ENCODE measurements at regions not wholly inside any gene's neighbourhood (a gene's known extent, or its start where the extent isn't known, plus 50 kb on each side); places are given as distances from the start of the nearest gene placed in this dataset.
"Not testable (repeated sequence)": the region's sequence is repeated elsewhere in the genome, so short reads cannot be mapped to it uniquely, and the experiment has no call there.

- not testable (repeated sequence) for H3K9me3 ChIP-seq (ENCODE audit: control insufficient read depth in 2 of 2, insufficient read depth in 1 of 2, low read depth in 1 of 2, low read length in 1 of 2); H3K27ac ChIP-seq (ENCODE audit: low read depth in 2 of 2, low read length in 1 of 2); H3K4me3 ChIP-seq (ENCODE audit: low read depth in 1 of 2, low read length in 2 of 2); H3K27me3 ChIP-seq (ENCODE audit: control insufficient read depth in 1 of 2, insufficient read depth in 2 of 2, low read length in 2 of 2); H3K4me1 ChIP-seq (ENCODE audit: control insufficient read depth in 2 of 2, insufficient read depth in 2 of 2, low read length in 1 of 2); H3K36me3 ChIP-seq (ENCODE audit: control insufficient read depth in 2 of 2, insufficient read depth in 2 of 2, low read length in 1 of 2)
- WGBS, 2 donors = 77 to 82% methylated on average over 10 of the region's 10 CpGs
These were observed 188.9 kb upstream of the TP63 start for GRCh38 chr3:189442257-189442656.

- H3K4me3 ChIP-seq (ENCODE audit: low read depth in 1 of 2, low read length in 2 of 2) = no peak overlapping the region
- WGBS, 2 donors = 84 to 90% methylated on average over 3 of the region's 3 CpGs
- H3K36me3 ChIP-seq (ENCODE audit: control insufficient read depth in 2 of 2, insufficient read depth in 2 of 2, low read length in 1 of 2) = no peaks in the 10 kb centered on the region
- H3K27me3 ChIP-seq (ENCODE audit: control insufficient read depth in 1 of 2, insufficient read depth in 2 of 2, low read length in 2 of 2) = no peaks in the 10 kb centered on the region
- no peaks in the 10 kb centered on the region for H3K4me1 ChIP-seq (ENCODE audit: control insufficient read depth in 2 of 2, insufficient read depth in 2 of 2, low read length in 1 of 2)
- H3K9me3 ChIP-seq (ENCODE audit: control insufficient read depth in 2 of 2, insufficient read depth in 1 of 2, low read depth in 1 of 2, low read length in 1 of 2) = no peaks in the 10 kb centered on the region
- no peak overlapping the region for H3K27ac ChIP-seq (ENCODE audit: low read depth in 2 of 2, low read length in 1 of 2)
These were observed 184.1 kb upstream of the TP63 start for GRCh38 chr3:189446959-189447560.

- H3K4me1 ChIP-seq (ENCODE audit: control insufficient read depth in 2 of 2, insufficient read depth in 2 of 2, low read length in 1 of 2) = no peaks in the 10 kb centered on the region
- H3K27me3 ChIP-seq (ENCODE audit: control insufficient read depth in 1 of 2, insufficient read depth in 2 of 2, low read length in 2 of 2) = no peaks in the 10 kb centered on the region
- no peaks in the 10 kb centered on the region for H3K36me3 ChIP-seq (ENCODE audit: control insufficient read depth in 2 of 2, insufficient read depth in 2 of 2, low read length in 1 of 2)
- H3K9me3 ChIP-seq (ENCODE audit: control insufficient read depth in 2 of 2, insufficient read depth in 1 of 2, low read depth in 1 of 2, low read length in 1 of 2) = no peaks in the 10 kb centered on the region
- H3K4me3 ChIP-seq (ENCODE audit: low read depth in 1 of 2, low read length in 2 of 2) = no peak overlapping the region
- 46 to 56% methylated on average over 1 of the region's 1 CpG for WGBS, 2 donors
- H3K27ac ChIP-seq (ENCODE audit: low read depth in 2 of 2, low read length in 1 of 2) = no peak overlapping the region
These were observed 182.1 kb upstream of the TP63 start for GRCh38 chr3:189449084-189449483.

GRCh38 chr3:189455009-189455408 is 176.2 kb upstream of the TP63 start:
- no peak overlapping the region for H3K4me3 ChIP-seq (ENCODE audit: low read depth in 1 of 2, low read length in 2 of 2)
- no peaks in the 10 kb centered on the region for H3K36me3 ChIP-seq (ENCODE audit: control insufficient read depth in 2 of 2, insufficient read depth in 2 of 2, low read length in 1 of 2)
- H3K9me3 ChIP-seq (ENCODE audit: control insufficient read depth in 2 of 2, insufficient read depth in 1 of 2, low read depth in 1 of 2, low read length in 1 of 2) = no peaks in the 10 kb centered on the region
- H3K27me3 ChIP-seq (ENCODE audit: control insufficient read depth in 1 of 2, insufficient read depth in 2 of 2, low read length in 2 of 2) = no peaks in the 10 kb centered on the region
- peak overlapping the region; percentile 38 to 49 for H3K27ac ChIP-seq (ENCODE audit: low read depth in 2 of 2, low read length in 1 of 2)
- 54 to 60% methylated on average over 5 of the region's 5 CpGs for WGBS, 2 donors
- peaks cover 0 to 2% of the 10 kb centered on the region in 2 donors for H3K4me1 ChIP-seq (ENCODE audit: control insufficient read depth in 2 of 2, insufficient read depth in 2 of 2, low read length in 1 of 2)

GRCh38 chr3:189455641-189456417 is 175.4 kb upstream of the TP63 start:
- Histone ChIP-seq H3K9me3 (ENCODE audit: control insufficient read depth in 2 of 2, insufficient read depth in 1 of 2, low read depth in 1 of 2, low read length in 1 of 2) (no peaks in the 10 kb centered on the region), H3K4me1 (ENCODE audit: control insufficient read depth in 2 of 2, insufficient read depth in 2 of 2, low read length in 1 of 2) (peaks cover 0 to 2% of the 10 kb centered on the region in 2 donors), H3K27me3 (ENCODE audit: control insufficient read depth in 1 of 2, insufficient read depth in 2 of 2, low read length in 2 of 2) (no peaks in the 10 kb centered on the region), H3K36me3 (ENCODE audit: control insufficient read depth in 2 of 2, insufficient read depth in 2 of 2, low read length in 1 of 2) (no peaks in the 10 kb centered on the region), H3K27ac (ENCODE audit: low read depth in 2 of 2, low read length in 1 of 2) (no peak overlapping the region), H3K4me3 (ENCODE audit: low read depth in 1 of 2, low read length in 2 of 2) (no peak overlapping the region)
- WGBS, 2 donors = 84 to 88% methylated on average over 6 of the region's 6 CpGs

- Histone ChIP-seq H3K4me1 (ENCODE audit: control insufficient read depth in 2 of 2, insufficient read depth in 2 of 2, low read length in 1 of 2) (peaks cover 0 to 2% of the 10 kb centered on the region in 2 donors), H3K27me3 (ENCODE audit: control insufficient read depth in 1 of 2, insufficient read depth in 2 of 2, low read length in 2 of 2) (no peaks in the 10 kb centered on the region), H3K36me3 (ENCODE audit: control insufficient read depth in 2 of 2, insufficient read depth in 2 of 2, low read length in 1 of 2) (no peaks in the 10 kb centered on the region), H3K27ac (ENCODE audit: low read depth in 2 of 2, low read length in 1 of 2) (no peak overlapping the region), H3K4me3 (ENCODE audit: low read depth in 1 of 2, low read length in 2 of 2) (no peak overlapping the region), H3K9me3 (ENCODE audit: control insufficient read depth in 2 of 2, insufficient read depth in 1 of 2, low read depth in 1 of 2, low read length in 1 of 2) (peaks cover 0 to 4% of the 10 kb centered on the region in 2 donors)
- 85 to 90% methylated on average over 7 of the region's 7 CpGs for WGBS, 2 donors
These were observed 174.0 kb upstream of the TP63 start for GRCh38 chr3:189457201-189457607.

GRCh38 chr3:189457631-189458412 is 173.4 kb upstream of the TP63 start:
- Histone ChIP-seq H3K36me3 (ENCODE audit: control insufficient read depth in 2 of 2, insufficient read depth in 2 of 2, low read length in 1 of 2) (no peaks in the 10 kb centered on the region), H3K4me1 (ENCODE audit: control insufficient read depth in 2 of 2, insufficient read depth in 2 of 2, low read length in 1 of 2) (peaks cover 0 to 2% of the 10 kb centered on the region in 2 donors), H3K9me3 (ENCODE audit: control insufficient read depth in 2 of 2, insufficient read depth in 1 of 2, low read depth in 1 of 2, low read length in 1 of 2) (peaks cover 0 to 4% of the 10 kb centered on the region in 2 donors), H3K27ac (ENCODE audit: low read depth in 2 of 2, low read length in 1 of 2) (no peak overlapping the region), H3K4me3 (ENCODE audit: low read depth in 1 of 2, low read length in 2 of 2) (no peak overlapping the region), H3K27me3 (ENCODE audit: control insufficient read depth in 1 of 2, insufficient read depth in 2 of 2, low read length in 2 of 2) (no peaks in the 10 kb centered on the region)
- 78 to 84% methylated on average over 9 of the region's 9 CpGs for WGBS, 2 donors

- Histone ChIP-seq H3K27ac (ENCODE audit: low read depth in 2 of 2, low read length in 1 of 2) (no peak overlapping the region), H3K36me3 (ENCODE audit: control insufficient read depth in 2 of 2, insufficient read depth in 2 of 2, low read length in 1 of 2) (no peaks in the 10 kb centered on the region), H3K4me1 (ENCODE audit: control insufficient read depth in 2 of 2, insufficient read depth in 2 of 2, low read length in 1 of 2) (peaks cover 0 to 2% of the 10 kb centered on the region in 2 donors), H3K4me3 (ENCODE audit: low read depth in 1 of 2, low read length in 2 of 2) (no peak overlapping the region), H3K27me3 (ENCODE audit: control insufficient read depth in 1 of 2, insufficient read depth in 2 of 2, low read length in 2 of 2) (no peaks in the 10 kb centered on the region), H3K9me3 (ENCODE audit: control insufficient read depth in 2 of 2, insufficient read depth in 1 of 2, low read depth in 1 of 2, low read length in 1 of 2) (peaks cover 0 to 4% of the 10 kb centered on the region in 2 donors)
- 48 to 69% methylated on average over 7 of the region's 7 CpGs for WGBS, 2 donors
These were observed 172.7 kb upstream of the TP63 start for GRCh38 chr3:189458528-189458927.

GRCh38 chr3:189459231-189459630 is 172.0 kb upstream of the TP63 start:
- 56 to 68% methylated on average over 2 of the region's 2 CpGs for WGBS, 2 donors
- Histone ChIP-seq H3K4me3 (ENCODE audit: low read depth in 1 of 2, low read length in 2 of 2) (no peak overlapping the region), H3K27me3 (ENCODE audit: control insufficient read depth in 1 of 2, insufficient read depth in 2 of 2, low read length in 2 of 2) (no peaks in the 10 kb centered on the region), H3K36me3 (ENCODE audit: control insufficient read depth in 2 of 2, insufficient read depth in 2 of 2, low read length in 1 of 2) (no peaks in the 10 kb centered on the region), H3K27ac (ENCODE audit: low read depth in 2 of 2, low read length in 1 of 2) (no peak overlapping the region), H3K9me3 (ENCODE audit: control insufficient read depth in 2 of 2, insufficient read depth in 1 of 2, low read depth in 1 of 2, low read length in 1 of 2) (peaks cover 0 to 4% of the 10 kb centered on the region in 2 donors), H3K4me1 (ENCODE audit: control insufficient read depth in 2 of 2, insufficient read depth in 2 of 2, low read length in 1 of 2) (peaks cover 0 to 2% of the 10 kb centered on the region in 2 donors)

All from esophagus (tissue), 2 donors.